WTC11 (cell line): ENCODE measurements at regions not wholly inside any gene's neighbourhood (a gene's known extent, or its start where the extent isn't known, plus 50 kb on each side); places are given as distances from the start of the nearest gene placed in this dataset.

Experiments
- ATAC-seq: fragments of 200-7000 bp; cut with Tn5 transposase; 2 replicates; pipeline ENCODE4 v1.10.0; 2021; ENCODE audit warnings: mild to moderate bottlenecking, moderate library complexity
- CTCF ChIA-PET: fragments of 300-600 bp; sonication (Branson Sonifier 250); formaldehyde crosslinking; loops from one replicate; lab custom pipeline; 2021; ENCODE audit warnings: antibody characterized with exemption; lab: Charles Lee
- POLR2A ChIA-PET: fragments of 350-600 bp; sonication (Branson Sonifier 250); formaldehyde crosslinking; loops from one replicate; lab custom pipeline; 2021; ENCODE audit warnings: antibody characterized with exemption; lab: Charles Lee
- DNase-seq: peaks from one replicate; pipeline ENCODE4 v3.0.0; 2021; ENCODE audit warnings: low spot score
- H3K27ac Mint-ChIP-seq: 2 replicates; pipeline ENCODE4 v1.8.0; 2021; ENCODE audit warnings: mixed read lengths
- H3K27me3 Mint-ChIP-seq: 2 replicates; pipeline ENCODE4 v1.8.0; 2021; ENCODE audit warnings: low read depth, mild to moderate bottlenecking, moderate library complexity, mixed read lengths
- H3K36me3 Mint-ChIP-seq: 2 replicates; pipeline ENCODE4 v1.8.0; 2021; ENCODE audit warnings: mixed read lengths
- H3K4me1 Mint-ChIP-seq: 2 replicates; pipeline ENCODE4 v1.8.0; 2022; ENCODE audit warnings: mixed read lengths
- H3K4me3 Mint-ChIP-seq: 2 replicates; pipeline ENCODE4 v1.8.0; 2021; ENCODE audit warnings: mild to moderate bottlenecking, moderate library complexity, mixed read lengths
- H3K9me3 Mint-ChIP-seq: 2 replicates; pipeline ENCODE4 v1.8.0; 2021; ENCODE audit warnings: mixed read lengths
- AFF4 ChIP-seq: sonication (generic); formaldehyde crosslinking; IDR thresholded peaks from 2 replicates; pipeline ENCODE4 v1.8.1; 2023; ENCODE audit warnings: mild to moderate bottlenecking, missing genetic modification reagents, borderline replicate concordance
- ATF2 ChIP-seq: sonication (generic); formaldehyde crosslinking; IDR thresholded peaks from 2 replicates; pipeline ENCODE4 v1.8.1; 2022; ENCODE audit warnings: low read depth, missing genetic modification reagents, borderline replicate concordance
- E2F1 ChIP-seq: sonication (generic); formaldehyde crosslinking; IDR thresholded peaks from 2 replicates; pipeline ENCODE4 v1.8.0; 2022; ENCODE audit warnings: mild to moderate bottlenecking, missing genetic modification reagents
- E2F5 ChIP-seq: sonication (generic); formaldehyde crosslinking; IDR thresholded peaks from 2 replicates; pipeline ENCODE4 v1.8.1; 2022; ENCODE audit warnings: mild to moderate bottlenecking, moderate library complexity, missing genetic modification reagents
- EMX1 ChIP-seq: fragments of 250-450 bp; sonication (Bioruptor Pico); IDR thresholded peaks from 2 replicates; pipeline ENCODE4 v1.8.0; 2021; ENCODE audit warnings: mild to moderate bottlenecking
- GRHL2 ChIP-seq: fragments of 250-450 bp; sonication (Bioruptor Pico); IDR thresholded peaks from 2 replicates; pipeline ENCODE4 v1.8.0; 2022; ENCODE audit warnings: mild to moderate bottlenecking, moderate library complexity; ENCODE audit not compliant: insufficient replicate concordance, severe bottlenecking
- HMGXB4 ChIP-seq: sonication (generic); formaldehyde crosslinking; IDR thresholded peaks from 2 replicates; pipeline ENCODE4 v1.8.1; 2023; ENCODE audit warnings: mild to moderate bottlenecking, moderate library complexity, missing genetic modification reagents
- IRF2 ChIP-seq: sonication (generic); formaldehyde crosslinking; IDR thresholded peaks from 2 replicates; pipeline ENCODE4 v1.8.0; 2022; ENCODE audit warnings: low read depth, missing genetic modification reagents, borderline replicate concordance
- MAX ChIP-seq: sonication (generic); formaldehyde crosslinking; IDR thresholded peaks from 2 replicates; pipeline ENCODE4 v1.8.0; 2022; ENCODE audit warnings: mild to moderate bottlenecking, missing genetic modification reagents
- MLX ChIP-seq: sonication (generic); formaldehyde crosslinking; IDR thresholded peaks from 2 replicates; pipeline ENCODE4 v1.8.1; 2023; ENCODE audit warnings: mild to moderate bottlenecking, missing genetic modification reagents, moderate library complexity
- MXD4 ChIP-seq: fragments of 250-450 bp; sonication (Bioruptor Pico); IDR thresholded peaks from 2 replicates; pipeline ENCODE4 v1.8.0; 2021; ENCODE audit warnings: mild to moderate bottlenecking, moderate library complexity, borderline replicate concordance
- NFATC4 ChIP-seq: fragments of 250-450 bp; sonication (Bioruptor Pico); IDR thresholded peaks from 2 replicates; pipeline ENCODE4 v1.9.0; 2021; ENCODE audit warnings: mild to moderate bottlenecking
- TEAD4 ChIP-seq: sonication (generic); formaldehyde crosslinking; IDR thresholded peaks from 2 replicates; pipeline ENCODE4 v1.8.0; 2022; ENCODE audit warnings: mild to moderate bottlenecking, missing genetic modification reagents
- TP53 ChIP-seq: sonication (generic); formaldehyde crosslinking; IDR thresholded peaks from 2 replicates; pipeline ENCODE4 v1.8.1; 2023; ENCODE audit warnings: mild to moderate bottlenecking, missing genetic modification reagents
- ZBTB43 ChIP-seq: sonication (generic); formaldehyde crosslinking; IDR thresholded peaks from 2 replicates; pipeline ENCODE4 v1.8.1; 2023; ENCODE audit warnings: mild to moderate bottlenecking, missing genetic modification reagents
- ZNF232 ChIP-seq: sonication (generic); formaldehyde crosslinking; IDR thresholded peaks from 2 replicates; pipeline ENCODE4 v1.8.0; 2022; ENCODE audit warnings: mild to moderate bottlenecking, missing genetic modification reagents
- ZSCAN18 ChIP-seq: fragments of 250-450 bp; sonication (Bioruptor Pico); IDR thresholded peaks from 2 replicates; pipeline ENCODE4 v2.1.2; 2022; ENCODE audit warnings: mild to moderate bottlenecking, moderate library complexity

- TF ChIP-seq MAX (CRISPR knock-in tag): no peak
These were observed 60.5 kb upstream of the ALKAL2 start (continued) for GRCh38 chr2:348361-348916.

GRCh38 chr2:344811-345210, 56.9 kb upstream of the ALKAL2 start:
- CTCF ChIA-PET: no interaction called here

More at GRCh38 chr2:344811-345210, 56.9 kb upstream of the ALKAL2 start:
- Mint-ChIP-seq H3K4me1 (peaks cover 9% of the 10 kb centered on the region), H3K27ac (no peak overlapping the region), H3K27me3 (peaks cover 3% of the 10 kb centered on the region; the same call in 1 of the 2 replicates), H3K4me3 (no peak overlapping the region), H3K9me3 (peaks cover 3% of the 10 kb centered on the region), H3K36me3 (no peaks in the 10 kb centered on the region)
- ATAC-seq (no peak), DNase-seq (no peak)
- POLR2A ChIA-PET: no interaction called here
- TF ChIP-seq ZSCAN18 (CRISPR knock-in tag) (no peak), GRHL2 (CRISPR knock-in tag) (no peak), IRF2 (CRISPR knock-in tag) (no peak), TEAD4 (CRISPR knock-in tag) (no peak), HMGXB4 (CRISPR knock-in tag) (no peak), MXD4 (CRISPR knock-in tag) (no peak), E2F5 (CRISPR knock-in tag) (no peak), AFF4 (CRISPR knock-in tag) (no peak), ATF2 (CRISPR knock-in tag) (no peak), EMX1 (CRISPR knock-in tag) (no peak), ZNF232 (CRISPR knock-in tag) (no peak), TP53 (CRISPR knock-in tag) (no peak), MLX (CRISPR knock-in tag) (no peak), ZBTB43 (CRISPR knock-in tag) (no peak), MAX (CRISPR knock-in tag) (no peak), E2F1 (CRISPR knock-in tag) (no peak), NFATC4 (no peak)
